ENCODE measurements at regions not wholly inside any gene's neighbourhood (a gene's known extent, or its start where the extent isn't known, plus 50 kb on each side); places are given as distances from the start of the nearest gene placed in this dataset.
A peak's percentile ranks its signal among the peaks of the same experiment; 100 is the strongest.

DNA sequence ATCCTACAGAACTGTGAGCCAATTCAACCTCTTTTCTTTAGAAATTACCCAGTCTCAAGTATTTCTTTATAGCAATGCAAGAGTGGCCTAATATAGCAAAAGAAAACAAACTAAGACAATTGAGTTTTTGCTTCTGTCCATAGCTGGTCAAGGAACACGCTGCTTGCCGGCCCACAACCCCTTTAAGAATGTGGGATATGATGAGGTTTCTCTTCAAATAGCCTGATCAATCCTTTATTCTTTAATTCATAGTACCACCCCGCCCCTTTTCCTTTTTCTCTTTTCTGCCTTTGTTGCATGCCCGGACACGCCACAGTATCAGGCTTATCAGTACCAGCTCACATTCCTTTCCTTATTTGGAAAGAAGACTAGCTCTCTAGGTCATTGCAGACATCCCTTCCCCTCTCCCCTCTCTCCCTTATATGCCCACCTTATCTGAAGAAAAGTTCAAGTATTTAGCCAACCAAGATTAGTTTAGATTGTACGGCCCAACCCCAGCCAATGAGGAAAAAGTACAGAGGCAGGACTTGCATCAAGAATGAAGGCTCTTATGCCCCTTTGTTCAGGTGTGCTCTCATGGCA lies 404.5 kb downstream of the OCA2 start:
- TF ChIP-seq, protein P1, sequence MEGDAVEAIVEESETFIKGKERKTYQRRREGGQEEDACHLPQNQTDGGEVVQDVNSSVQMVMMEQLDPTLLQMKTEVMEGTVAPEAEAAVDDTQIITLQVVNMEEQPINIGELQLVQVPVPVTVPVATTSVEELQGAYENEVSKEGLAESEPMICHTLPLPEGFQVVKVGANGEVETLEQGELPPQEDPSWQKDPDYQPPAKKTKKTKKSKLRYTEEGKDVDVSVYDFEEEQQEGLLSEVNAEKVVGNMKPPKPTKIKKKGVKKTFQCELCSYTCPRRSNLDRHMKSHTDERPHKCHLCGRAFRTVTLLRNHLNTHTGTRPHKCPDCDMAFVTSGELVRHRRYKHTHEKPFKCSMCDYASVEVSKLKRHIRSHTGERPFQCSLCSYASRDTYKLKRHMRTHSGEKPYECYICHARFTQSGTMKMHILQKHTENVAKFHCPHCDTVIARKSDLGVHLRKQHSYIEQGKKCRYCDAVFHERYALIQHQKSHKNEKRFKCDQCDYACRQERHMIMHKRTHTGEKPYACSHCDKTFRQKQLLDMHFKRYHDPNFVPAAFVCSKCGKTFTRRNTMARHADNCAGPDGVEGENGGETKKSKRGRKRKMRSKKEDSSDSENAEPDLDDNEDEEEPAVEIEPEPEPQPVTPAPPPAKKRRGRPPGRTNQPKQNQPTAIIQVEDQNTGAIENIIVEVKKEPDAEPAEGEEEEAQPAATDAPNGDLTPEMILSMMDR (IDR thresholded peaks at IDR 0.05) = no peak
- no peak for TF ChIP-seq POLR2A (IDR thresholded peaks at IDR 0.05)
- DNase-seq (ENCODE audit: low spot score in 2 of 2) = no peak
- no peak overlapping the region for H3K4me3 ChIP-seq (ENCODE audit: low read depth, poor library complexity, severe bottlenecking)
- intact Hi-C loops (cut with DNase I; ENCODE audit: low total_unique reads) = no loop called here
- WGBS, 2 donors = 82 to 85% methylated on average over 6 of the region's 6 CpGs

- peak in 1 of 2 donors; percentile 31 for DNase-seq (ENCODE audit: low spot score in 2 of 2)
- intact Hi-C loops (cut with DNase I; ENCODE audit: low total_unique reads) = no loop called here
- H3K4me3 ChIP-seq (ENCODE audit: low read depth, poor library complexity, severe bottlenecking) = no peak overlapping the region
- 63 to 69% methylated on average over 2 of the region's 2 CpGs for WGBS, 2 donors
- TF ChIP-seq POLR2A (IDR thresholded peaks at IDR 0.05) = no peak
- TF ChIP-seq, protein P1 (IDR thresholded peaks at IDR 0.05) = no peak
Measured at GRCh38 chr15:27693280-27693679, 405.8 kb downstream of the OCA2 start.

DNA sequence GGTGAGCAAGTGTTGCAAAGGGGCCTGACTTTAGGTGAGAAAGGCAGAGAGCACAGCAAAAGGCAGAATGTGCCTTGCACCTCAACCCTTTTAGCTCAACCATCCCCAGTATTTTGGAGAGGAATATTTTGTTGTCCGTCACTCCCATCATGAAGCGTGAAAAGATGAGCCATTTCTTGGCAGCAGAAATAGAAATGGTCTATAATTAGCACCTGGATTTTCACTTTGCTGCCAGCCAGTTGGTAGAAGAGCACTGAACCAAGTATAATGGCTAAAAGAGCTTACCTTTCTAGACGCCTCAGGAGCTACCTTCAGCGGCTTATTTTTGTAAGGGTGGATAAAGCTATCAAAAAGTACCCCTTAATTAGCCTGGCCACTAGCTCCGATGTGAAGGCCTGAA lies 406.7 kb downstream of the OCA2 start:
- peak in 1 of 2 donors; percentile 4 for DNase-seq (ENCODE audit: low spot score in 2 of 2)
- intact Hi-C loops (cut with DNase I; ENCODE audit: low total_unique reads) = no loop called here
- H3K4me3 ChIP-seq (ENCODE audit: low read depth, poor library complexity, severe bottlenecking) = no peak overlapping the region
- TF ChIP-seq, protein P1 (IDR thresholded peaks at IDR 0.05) = no peak
- no peak for TF ChIP-seq POLR2A (IDR thresholded peaks at IDR 0.05)
- 54 to 63% methylated on average over 5 of the region's 5 CpGs for WGBS, 2 donors

DNA sequence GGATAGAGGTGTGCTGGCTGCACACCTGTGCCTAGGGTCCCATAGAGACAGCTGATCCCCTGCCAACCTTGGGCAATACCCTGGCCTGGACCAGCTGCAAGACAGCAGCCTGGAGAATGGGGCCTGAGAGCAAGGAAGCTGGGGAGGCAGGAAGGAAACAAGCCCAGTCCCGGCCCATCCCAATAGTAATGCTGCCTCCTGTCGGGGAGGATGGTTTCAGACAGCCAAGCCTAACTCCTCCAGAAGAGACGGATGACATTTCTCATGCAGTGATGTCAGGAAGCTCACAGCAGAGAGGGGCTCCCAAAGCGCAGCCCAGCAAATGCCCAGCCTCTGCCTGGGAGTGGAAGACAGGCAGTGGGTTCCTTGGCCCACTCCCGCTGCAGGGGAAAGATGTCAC lies 408.8 kb downstream of the OCA2 start:
- intact Hi-C loops (cut with DNase I; ENCODE audit: low total_unique reads) = no loop called here
- 77 to 78% methylated on average over 5 of the region's 5 CpGs for WGBS, 2 donors
- H3K4me3 ChIP-seq (ENCODE audit: low read depth, poor library complexity, severe bottlenecking) = no peak overlapping the region
- DNase-seq (ENCODE audit: low spot score in 2 of 2) = no peak
- TF ChIP-seq, protein P1 (IDR thresholded peaks at IDR 0.05) = no peak
- TF ChIP-seq POLR2A (IDR thresholded peaks at IDR 0.05) = no peak

DNA sequence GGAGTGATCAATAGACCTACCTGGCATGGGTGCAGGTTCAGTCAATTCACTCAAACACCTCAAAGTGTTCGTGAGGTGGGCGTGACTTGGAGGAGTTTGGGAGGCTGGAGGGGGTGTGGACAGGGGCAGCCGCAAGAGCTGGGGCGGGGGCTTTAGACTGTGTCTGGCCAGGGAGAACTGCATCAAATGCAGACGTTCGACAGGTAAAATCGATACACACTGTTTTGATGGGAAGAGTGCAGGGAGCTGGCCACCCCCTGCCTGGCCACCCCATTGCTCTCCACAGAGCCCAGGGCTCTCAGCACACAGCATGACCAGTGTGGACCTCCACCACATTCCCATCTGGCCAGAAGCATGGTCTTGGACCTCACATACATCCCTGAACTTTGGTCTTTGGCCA lies 412.1 kb downstream of the OCA2 start:
- 76 to 81% methylated on average over 7 of the region's 7 CpGs for WGBS, 2 donors
- no peak overlapping the region for H3K4me3 ChIP-seq (ENCODE audit: low read depth, poor library complexity, severe bottlenecking)
- no peak for DNase-seq (ENCODE audit: low spot score in 2 of 2)

More for the DNA sequence above, 412.1 kb downstream of the OCA2 start:
- intact Hi-C loops (cut with DNase I; ENCODE audit: low total_unique reads) = no loop called here
- TF ChIP-seq, protein P1 (IDR thresholded peaks at IDR 0.05) = no peak
- no peak for TF ChIP-seq POLR2A (IDR thresholded peaks at IDR 0.05)
